ENCODE measurements at regions not wholly inside any gene's neighbourhood (a gene's known extent, or its start where the extent isn't known, plus 50 kb on each side); places are given as distances from the start of the nearest gene placed in this dataset.
"Not testable (repeated sequence)": the region's sequence is repeated elsewhere in the genome, so short reads cannot be mapped to it uniquely, and the experiment has no call there.

DNA sequence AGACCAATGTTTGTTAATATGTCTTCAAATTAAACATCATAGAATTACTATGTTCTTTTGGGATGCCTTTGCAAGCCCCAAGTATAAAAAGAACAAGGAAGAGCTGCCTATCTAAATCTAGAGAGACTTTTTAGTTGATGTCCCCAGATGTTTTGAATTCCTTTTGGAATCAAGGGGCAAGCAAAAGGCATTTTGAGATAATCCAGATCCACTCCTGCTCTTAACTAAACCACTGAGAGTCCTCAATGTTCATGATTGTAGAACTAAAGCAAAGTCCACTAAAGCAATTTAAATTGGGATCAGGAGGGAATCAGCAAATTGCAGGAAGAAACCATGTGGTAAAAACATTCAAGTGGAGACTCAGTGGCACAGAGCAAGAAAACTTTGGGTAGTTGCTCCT lies 558.5 kb upstream of the VRK2 start:
- TF ChIP-seq, protein P1, sequence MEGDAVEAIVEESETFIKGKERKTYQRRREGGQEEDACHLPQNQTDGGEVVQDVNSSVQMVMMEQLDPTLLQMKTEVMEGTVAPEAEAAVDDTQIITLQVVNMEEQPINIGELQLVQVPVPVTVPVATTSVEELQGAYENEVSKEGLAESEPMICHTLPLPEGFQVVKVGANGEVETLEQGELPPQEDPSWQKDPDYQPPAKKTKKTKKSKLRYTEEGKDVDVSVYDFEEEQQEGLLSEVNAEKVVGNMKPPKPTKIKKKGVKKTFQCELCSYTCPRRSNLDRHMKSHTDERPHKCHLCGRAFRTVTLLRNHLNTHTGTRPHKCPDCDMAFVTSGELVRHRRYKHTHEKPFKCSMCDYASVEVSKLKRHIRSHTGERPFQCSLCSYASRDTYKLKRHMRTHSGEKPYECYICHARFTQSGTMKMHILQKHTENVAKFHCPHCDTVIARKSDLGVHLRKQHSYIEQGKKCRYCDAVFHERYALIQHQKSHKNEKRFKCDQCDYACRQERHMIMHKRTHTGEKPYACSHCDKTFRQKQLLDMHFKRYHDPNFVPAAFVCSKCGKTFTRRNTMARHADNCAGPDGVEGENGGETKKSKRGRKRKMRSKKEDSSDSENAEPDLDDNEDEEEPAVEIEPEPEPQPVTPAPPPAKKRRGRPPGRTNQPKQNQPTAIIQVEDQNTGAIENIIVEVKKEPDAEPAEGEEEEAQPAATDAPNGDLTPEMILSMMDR (IDR thresholded peaks at IDR 0.05) = no peak
- DNase-seq (ENCODE audit: extremely low spot score, unreplicated experiment) = no peak
- H3K36me3 Mint-ChIP-seq (ENCODE audit: unreplicated experiment) = no peaks in the 10 kb centered on the region
- H3K4me3 Mint-ChIP-seq (ENCODE audit: unreplicated experiment) = no peak overlapping the region
- H3K27ac Mint-ChIP-seq (ENCODE audit: unreplicated experiment) = no peak overlapping the region
- H3K4me1 Mint-ChIP-seq (ENCODE audit: unreplicated experiment) = no peaks in the 10 kb centered on the region
- H3K9me3 Mint-ChIP-seq (ENCODE audit: unreplicated experiment) = no peaks in the 10 kb centered on the region
- peaks cover 20% of the 10 kb centered on the region for H3K27me3 Mint-ChIP-seq (ENCODE audit: unreplicated experiment)

DNA sequence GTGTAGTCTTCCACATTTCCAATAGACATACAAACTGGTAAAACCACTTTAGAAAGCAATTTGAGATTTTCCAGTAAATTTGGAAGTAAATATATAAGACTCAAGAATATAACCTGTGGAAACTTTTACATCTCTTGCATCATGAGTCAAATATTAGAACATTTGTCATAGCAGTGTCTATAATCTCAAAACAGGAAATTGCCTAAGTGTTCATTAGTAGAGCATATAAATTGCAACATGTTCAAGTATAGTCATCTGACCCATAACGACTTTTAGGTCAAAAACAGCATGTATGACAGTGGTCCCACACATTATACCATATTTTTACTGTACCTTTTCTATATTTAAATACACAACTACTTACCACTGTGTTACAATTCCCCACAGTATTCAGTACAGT lies 555.9 kb upstream of the VRK2 start:
- Mint-ChIP-seq H3K27me3 (ENCODE audit: unreplicated experiment) (peaks cover 5% of the 10 kb centered on the region), H3K4me3 (ENCODE audit: unreplicated experiment) (no peak overlapping the region), H3K27ac (ENCODE audit: unreplicated experiment) (no peak overlapping the region), H3K4me1 (ENCODE audit: unreplicated experiment) (no peaks in the 10 kb centered on the region), H3K9me3 (ENCODE audit: unreplicated experiment) (peaks cover 3% of the 10 kb centered on the region), H3K36me3 (ENCODE audit: unreplicated experiment) (no peaks in the 10 kb centered on the region)
- no peak for DNase-seq (ENCODE audit: extremely low spot score, unreplicated experiment)
- TF ChIP-seq, protein P1 (IDR thresholded peaks at IDR 0.05) = no peak

DNA sequence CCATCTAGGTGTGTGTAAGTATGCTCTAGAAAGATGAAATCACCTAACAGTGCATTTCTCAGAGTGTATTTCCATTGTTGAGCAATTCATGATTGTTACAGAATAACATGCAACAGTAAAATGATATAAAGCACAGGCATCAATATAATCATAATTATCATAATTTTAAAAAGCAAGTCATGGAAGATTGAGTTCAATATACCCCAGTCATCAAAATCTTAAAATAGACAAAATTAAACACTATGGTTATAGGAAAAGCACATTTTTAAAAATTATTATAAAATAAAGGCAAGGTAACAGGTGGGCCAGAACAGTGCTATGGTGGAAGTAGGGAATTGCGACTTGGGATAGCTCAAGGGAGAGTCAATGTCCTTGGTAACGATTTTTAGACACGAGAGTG lies 555.4 kb upstream of the VRK2 start:
- Mint-ChIP-seq H3K4me3 (ENCODE audit: unreplicated experiment) (no peak overlapping the region), H3K36me3 (ENCODE audit: unreplicated experiment) (no peaks in the 10 kb centered on the region), H3K27me3 (ENCODE audit: unreplicated experiment) (peaks cover 3% of the 10 kb centered on the region), H3K4me1 (ENCODE audit: unreplicated experiment) (no peaks in the 10 kb centered on the region), H3K27ac (ENCODE audit: unreplicated experiment) (no peak overlapping the region), H3K9me3 (ENCODE audit: unreplicated experiment) (peaks cover 3% of the 10 kb centered on the region)
- DNase-seq (ENCODE audit: extremely low spot score, unreplicated experiment) = no peak
- TF ChIP-seq, protein P1 (IDR thresholded peaks at IDR 0.05) = no peak

DNA sequence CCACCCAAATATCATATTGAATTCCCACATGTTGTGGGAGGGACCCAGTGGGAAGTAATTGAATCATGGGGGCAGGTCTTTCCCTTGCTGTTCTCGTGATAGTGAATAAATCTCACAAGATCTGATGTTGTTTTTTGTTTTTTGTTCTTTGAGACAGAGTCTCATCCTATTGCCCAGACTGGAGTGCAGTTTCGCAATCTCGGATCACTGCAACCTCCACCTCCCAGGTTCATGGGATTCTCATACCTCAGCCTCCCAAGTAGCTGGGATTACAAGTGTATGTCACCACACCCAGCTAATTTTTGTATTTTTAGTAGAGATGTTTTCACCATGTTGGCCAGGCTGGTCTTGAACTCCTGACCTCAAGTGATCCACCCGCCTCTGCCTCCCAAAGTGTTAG lies 552.6 kb upstream of the VRK2 start:
- H3K36me3 Mint-ChIP-seq (ENCODE audit: unreplicated experiment); H3K4me1 Mint-ChIP-seq (ENCODE audit: unreplicated experiment); DNase-seq (ENCODE audit: extremely low spot score, unreplicated experiment); H3K27me3 Mint-ChIP-seq (ENCODE audit: unreplicated experiment); H3K27ac Mint-ChIP-seq (ENCODE audit: unreplicated experiment); H3K9me3 Mint-ChIP-seq (ENCODE audit: unreplicated experiment); H3K4me3 Mint-ChIP-seq (ENCODE audit: unreplicated experiment): not testable (repeated sequence)

DNA sequence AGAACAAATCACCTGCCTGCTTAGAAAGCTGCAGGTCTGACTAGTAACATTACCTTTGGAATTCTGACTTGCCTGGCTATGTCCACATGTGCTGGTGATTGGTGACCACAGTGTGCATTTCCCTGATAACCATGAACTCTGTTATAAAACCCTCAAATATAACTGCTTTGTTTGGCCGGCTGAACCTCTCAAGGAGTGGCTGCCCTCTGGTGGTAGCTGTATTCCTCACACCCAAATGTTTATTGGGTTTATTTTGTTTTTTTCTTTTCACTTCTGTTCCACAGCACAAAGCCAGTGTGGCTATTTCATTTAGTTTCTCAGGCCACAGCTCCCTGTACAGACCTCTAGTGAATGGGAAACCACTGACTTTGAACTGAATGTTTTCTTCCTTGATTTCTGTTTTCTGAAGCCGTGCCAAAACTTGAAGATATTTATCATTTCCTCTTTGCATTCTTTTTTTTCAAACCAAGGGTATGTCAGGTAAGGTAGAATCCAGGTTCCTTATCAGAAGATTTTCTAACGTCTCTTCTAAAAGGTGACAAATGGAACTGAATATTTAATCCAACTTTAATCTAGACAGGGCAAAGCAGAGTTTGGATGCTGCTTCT lies 549.0 kb upstream of the VRK2 start:
- Mint-ChIP-seq H3K36me3 (ENCODE audit: unreplicated experiment) (no peaks in the 10 kb centered on the region), H3K4me1 (ENCODE audit: unreplicated experiment) (no peaks in the 10 kb centered on the region), H3K27me3 (ENCODE audit: unreplicated experiment) (peaks cover 15% of the 10 kb centered on the region), H3K9me3 (ENCODE audit: unreplicated experiment) (peaks cover 3% of the 10 kb centered on the region), H3K4me3 (ENCODE audit: unreplicated experiment) (no peak overlapping the region), H3K27ac (ENCODE audit: unreplicated experiment) (no peak overlapping the region)
- DNase-seq (ENCODE audit: extremely low spot score, unreplicated experiment) = no peak
- TF ChIP-seq, protein P1 (IDR thresholded peaks at IDR 0.05) = peak; percentile 86

DNA sequence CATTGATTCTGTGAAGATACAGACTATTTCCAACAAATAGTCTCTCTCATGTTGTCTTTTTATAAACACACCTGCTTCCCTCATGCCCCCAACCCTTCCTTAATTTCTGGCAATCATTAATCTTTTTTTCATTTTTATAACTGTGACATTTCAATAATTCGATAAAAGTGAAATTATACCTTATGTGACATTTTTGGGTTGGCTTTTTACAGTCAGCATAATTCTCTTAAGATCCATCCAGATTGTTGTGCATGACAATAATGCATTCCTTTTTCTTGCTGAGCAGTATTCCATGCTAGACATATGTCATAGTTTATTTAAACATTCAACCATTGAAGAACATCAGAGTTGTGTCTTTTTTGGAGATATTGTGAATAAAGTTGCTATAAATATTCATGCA lies 541.8 kb upstream of the VRK2 start:
- TF ChIP-seq, protein P1 (IDR thresholded peaks at IDR 0.05) = no peak
- H3K4me3 Mint-ChIP-seq (ENCODE audit: unreplicated experiment) = no peak overlapping the region
- no peak for DNase-seq (ENCODE audit: extremely low spot score, unreplicated experiment)
- H3K4me1 Mint-ChIP-seq (ENCODE audit: unreplicated experiment) = no peaks in the 10 kb centered on the region
- H3K36me3 Mint-ChIP-seq (ENCODE audit: unreplicated experiment) = no peaks in the 10 kb centered on the region
- H3K27ac Mint-ChIP-seq (ENCODE audit: unreplicated experiment) = no peak overlapping the region
- peaks cover 19% of the 10 kb centered on the region for H3K27me3 Mint-ChIP-seq (ENCODE audit: unreplicated experiment)
- H3K9me3 Mint-ChIP-seq (ENCODE audit: unreplicated experiment) = no peaks in the 10 kb centered on the region
